SU-DHL-6 (cell line): ENCODE measurements at regions not wholly inside any gene's neighbourhood (a gene's known extent, or its start where the extent isn't known, plus 50 kb on each side); places are given as distances from the start of the nearest gene placed in this dataset.

Experiments used
- CTCF ChIP-seq: fragments of 200-600 bp; sonication (generic); IDR thresholded peaks from one replicate; pipeline ENCODE4 v1.5.1; 2017; ENCODE audit warnings: antibody characterized with exemption, mild to moderate bottlenecking, low read length, moderate library complexity; ENCODE audit not compliant: insufficient read depth, poor library complexity, severe bottlenecking
- EZH2phosphoT487 ChIP-seq: fragments of 200-600 bp; sonication (generic), shearing (Covaris generic); conservative IDR thresholded peaks from 2 replicates; pipeline ENCODE4 v1.6.1; 2018; ENCODE audit warnings: mild to moderate bottlenecking, antibody characterized with exemption, low read length, moderate library complexity, mixed read lengths

GRCh38 chr9:121581786-121582600 is 69.4 kb upstream of the DAB2IP start:
- TF ChIP-seq CTCF (no peak), EZH2phosphoT487 (no peak)
